ENCODE measurements at regions not wholly inside any gene's neighbourhood (a gene's known extent, or its start where the extent isn't known, plus 50 kb on each side); places are given as distances from the start of the nearest gene placed in this dataset.

DNA sequence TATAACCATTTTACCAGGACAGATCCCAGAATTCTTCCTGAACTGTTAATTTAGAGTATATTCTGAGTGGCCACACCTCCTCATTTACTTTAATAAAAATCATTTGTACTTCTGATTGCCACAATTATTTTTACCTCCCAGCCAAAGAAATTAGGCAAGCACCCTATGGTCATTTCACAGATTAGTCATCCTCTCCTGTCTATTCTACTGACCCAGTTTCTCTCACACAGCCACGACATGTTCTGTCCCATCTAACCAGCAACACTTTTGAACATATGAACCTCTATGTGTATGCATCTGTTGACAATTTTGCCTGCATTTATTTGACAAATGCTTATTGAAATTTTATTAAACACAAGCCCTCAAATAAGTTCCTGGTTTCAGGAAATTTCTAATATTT lies 202.6 kb upstream of the STXBP5 start:
- BruUV-seq (replicated peaks): no TSS peak
- Histone ChIP-seq H4K20me1 (ENCODE audit: low read length) (no peaks in the 10 kb centered on the region), H3K4me3 (ENCODE audit: low read length) (no peak overlapping the region), H3K9me2 (replicated peaks; ENCODE audit: low read length) (no peaks in the 10 kb centered on the region), H3K79me2 (ENCODE audit: low read length) (no peaks in the 10 kb centered on the region), H2AFZ (ENCODE audit: low read length) (no peak overlapping the region), H3K4me2 (ENCODE audit: low read length) (no peak overlapping the region), H3K9me3 (ENCODE audit: low read length) (no peaks in the 10 kb centered on the region), H3K36me3 (ENCODE audit: low read depth, low read length) (no peaks in the 10 kb centered on the region), H3K27me3 (ENCODE audit: low read length) (no peaks in the 10 kb centered on the region), H3F3A (ENCODE audit: low read length, unreplicated experiment) (no peaks in the 10 kb centered on the region), H3K4me1 (ENCODE audit: insufficient read depth, low read length) (peaks cover 6% of the 10 kb centered on the region), H3K27ac (ENCODE audit: low read length) (no peak overlapping the region), H3K9ac (ENCODE audit: low read length) (no peak overlapping the region)
- intact Hi-C loops (cut with micrococcal nuclease): no loop called here
- ATAC-seq: no peak
- ChIA-PET CTCF (no interaction called here), POLR2A (ENCODE audit: unreplicated experiment) (no interaction called here)
- DNase-seq: no peak
- TF ChIP-seq EZH2 (IDR thresholded peaks at IDR 0.05; ENCODE audit: low read length, unreplicated experiment) (no peak), EZH2phosphoT487 (IDR thresholded peaks at IDR 0.05; ENCODE audit: borderline replicate concordance, low read length) (no peak)
- TF ChIP-seq, protein P1, sequence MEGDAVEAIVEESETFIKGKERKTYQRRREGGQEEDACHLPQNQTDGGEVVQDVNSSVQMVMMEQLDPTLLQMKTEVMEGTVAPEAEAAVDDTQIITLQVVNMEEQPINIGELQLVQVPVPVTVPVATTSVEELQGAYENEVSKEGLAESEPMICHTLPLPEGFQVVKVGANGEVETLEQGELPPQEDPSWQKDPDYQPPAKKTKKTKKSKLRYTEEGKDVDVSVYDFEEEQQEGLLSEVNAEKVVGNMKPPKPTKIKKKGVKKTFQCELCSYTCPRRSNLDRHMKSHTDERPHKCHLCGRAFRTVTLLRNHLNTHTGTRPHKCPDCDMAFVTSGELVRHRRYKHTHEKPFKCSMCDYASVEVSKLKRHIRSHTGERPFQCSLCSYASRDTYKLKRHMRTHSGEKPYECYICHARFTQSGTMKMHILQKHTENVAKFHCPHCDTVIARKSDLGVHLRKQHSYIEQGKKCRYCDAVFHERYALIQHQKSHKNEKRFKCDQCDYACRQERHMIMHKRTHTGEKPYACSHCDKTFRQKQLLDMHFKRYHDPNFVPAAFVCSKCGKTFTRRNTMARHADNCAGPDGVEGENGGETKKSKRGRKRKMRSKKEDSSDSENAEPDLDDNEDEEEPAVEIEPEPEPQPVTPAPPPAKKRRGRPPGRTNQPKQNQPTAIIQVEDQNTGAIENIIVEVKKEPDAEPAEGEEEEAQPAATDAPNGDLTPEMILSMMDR (conservative IDR thresholded peaks at IDR 0.05; ENCODE audit: low read depth, low read length): no peak

DNA sequence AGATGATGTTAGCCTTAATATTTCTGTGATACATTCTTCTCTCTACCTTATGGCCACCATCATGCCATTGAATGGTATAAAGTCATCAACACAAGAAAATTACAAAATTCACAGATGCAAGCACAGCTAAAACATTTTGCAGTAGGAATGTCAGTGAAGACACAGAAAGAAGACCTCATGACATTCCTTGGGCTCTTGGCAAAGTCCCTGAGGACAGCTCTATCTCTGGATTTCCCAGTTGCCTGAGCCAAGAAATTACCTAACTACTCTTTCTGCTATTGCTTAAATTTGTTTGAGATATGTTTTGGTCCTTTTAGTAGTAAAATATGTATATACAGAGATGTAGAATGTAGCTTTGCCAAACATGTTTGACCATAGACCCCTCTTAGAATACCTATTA lies 201.0 kb upstream of the STXBP5 start:
- intact Hi-C loops (cut with micrococcal nuclease): no loop called here
- CTCF ChIA-PET: no interaction called here

DNA sequence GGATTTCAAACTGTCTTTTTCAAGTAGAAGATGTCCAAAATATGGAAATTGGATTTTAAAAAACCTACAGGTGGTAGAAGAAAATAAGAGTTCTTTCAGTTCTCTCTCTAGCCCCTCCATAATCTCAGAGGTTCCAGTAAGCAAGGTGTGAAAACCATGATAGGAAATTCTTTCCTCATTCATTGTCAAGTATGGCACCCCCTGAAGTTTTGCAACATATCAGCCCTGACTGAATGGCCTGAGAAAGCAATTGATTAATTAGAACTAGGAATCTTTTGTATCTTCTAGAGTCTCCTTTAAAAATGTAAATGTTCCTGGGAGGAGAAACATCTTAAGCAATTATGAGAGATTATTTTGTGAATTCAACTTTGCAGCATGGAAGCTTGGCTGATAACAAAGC lies 198.7 kb upstream of the STXBP5 start:
- no peak overlapping the region for H2AFZ ChIP-seq (ENCODE audit: low read length)
- no peaks in the 10 kb centered on the region for H3K36me3 ChIP-seq (ENCODE audit: low read depth, low read length)
- POLR2A ChIA-PET (ENCODE audit: unreplicated experiment): no interaction called here
- no TSS peak for BruUV-seq (replicated peaks)
- no peak overlapping the region for H3K27ac ChIP-seq (ENCODE audit: low read length)
- H3F3A ChIP-seq (ENCODE audit: low read length, unreplicated experiment): no peaks in the 10 kb centered on the region
- TF ChIP-seq, protein P1 (conservative IDR thresholded peaks at IDR 0.05; ENCODE audit: low read depth, low read length): peak; percentile 45
- TF ChIP-seq EZH2phosphoT487 (IDR thresholded peaks at IDR 0.05; ENCODE audit: borderline replicate concordance, low read length): no peak
- no peaks in the 10 kb centered on the region for H3K9me3 ChIP-seq (ENCODE audit: low read length)
- no peak overlapping the region for H3K4me3 ChIP-seq (ENCODE audit: low read length)
- no peak overlapping the region for H3K9ac ChIP-seq (ENCODE audit: low read length)
- H3K27me3 ChIP-seq (ENCODE audit: low read length): no peaks in the 10 kb centered on the region
- ATAC-seq (no peak), DNase-seq (no peak)
- no peaks in the 10 kb centered on the region for H3K79me2 ChIP-seq (ENCODE audit: low read length)
- H3K9me2 ChIP-seq (replicated peaks; ENCODE audit: low read length): no peaks in the 10 kb centered on the region
- H3K4me2 ChIP-seq (ENCODE audit: low read length): no peak overlapping the region
- CTCF ChIA-PET: no interaction called here
- H3K4me1 ChIP-seq (ENCODE audit: insufficient read depth, low read length): no peaks in the 10 kb centered on the region
- H4K20me1 ChIP-seq (ENCODE audit: low read length): no peaks in the 10 kb centered on the region
- intact Hi-C loops (cut with micrococcal nuclease): no loop called here

More for the DNA sequence above, 201.0 kb upstream of the STXBP5 start:
- Histone ChIP-seq H3K4me1 (ENCODE audit: insufficient read depth, low read length) (no peaks in the 10 kb centered on the region), H3K4me3 (ENCODE audit: low read length) (no peak overlapping the region), H3K4me2 (ENCODE audit: low read length) (no peak overlapping the region), H3K9ac (ENCODE audit: low read length) (no peak overlapping the region), H3F3A (ENCODE audit: low read length, unreplicated experiment) (no peaks in the 10 kb centered on the region), H3K27me3 (ENCODE audit: low read length) (no peaks in the 10 kb centered on the region), H2AFZ (ENCODE audit: low read length) (no peak overlapping the region), H3K27ac (ENCODE audit: low read length) (no peak overlapping the region), H3K79me2 (ENCODE audit: low read length) (no peaks in the 10 kb centered on the region), H4K20me1 (ENCODE audit: low read length) (no peaks in the 10 kb centered on the region), H3K36me3 (ENCODE audit: low read depth, low read length) (no peaks in the 10 kb centered on the region), H3K9me2 (replicated peaks; ENCODE audit: low read length) (no peaks in the 10 kb centered on the region), H3K9me3 (ENCODE audit: low read length) (no peaks in the 10 kb centered on the region)
- TF ChIP-seq EZH2 (IDR thresholded peaks at IDR 0.05; ENCODE audit: low read length, unreplicated experiment) (no peak), EZH2phosphoT487 (IDR thresholded peaks at IDR 0.05; ENCODE audit: borderline replicate concordance, low read length) (no peak)
- TF ChIP-seq, protein P1 (conservative IDR thresholded peaks at IDR 0.05; ENCODE audit: low read depth, low read length): no peak
- no peak for DNase-seq
- no peak for ATAC-seq
- POLR2A ChIA-PET (ENCODE audit: unreplicated experiment): no interaction called here
- BruUV-seq (replicated peaks): no TSS peak

Measured in PC-3 (cell line).